GM12878 (cell line): ENCODE measurements at regions not wholly inside any gene's neighbourhood (a gene's known extent, or its start where the extent isn't known, plus 50 kb on each side); places are given as distances from the start of the nearest gene placed in this dataset.

Experiments
- ATAC-seq: fragments of 200-7000 bp; cut with Tn5 transposase; 3 replicates; pipeline ENCODE4 v1.9.1; 2020; ENCODE audit warnings: mild to moderate bottlenecking, moderate library complexity
- BruUV-seq: library from RNA; stranded (reverse); fragments of 400-500 nt; replicated peaks from 2 replicates; lab custom pipeline; 2021; lab: Mats Ljungman, UMichigan
- CTCF ChIA-PET: fragments of 300-600 bp; sonication (Branson Sonifier 250); formaldehyde crosslinking; extraction: SDS; loops from one replicate; lab custom pipeline; 2021; ENCODE audit warnings: inconsistent platforms; lab: Yijun Ruan, JAX
- POLR2A ChIA-PET: fragments of 350-600 bp; formaldehyde crosslinking; extraction: SDS; loops from one replicate; lab custom pipeline; 2021; ENCODE audit warnings: inconsistent platforms; lab: Charles Lee
- RAD21 ChIA-PET: fragments of 300-600 bp; sonication (Branson Sonifier 250); formaldehyde crosslinking; loops from one replicate; lab custom pipeline; 2023; ENCODE audit warnings: antibody characterized with exemption; ENCODE audit not compliant: unreplicated experiment; lab: Charles Lee
- SMC1A ChIA-PET: fragments of 300-600 bp; sonication (Branson Sonifier 250); formaldehyde crosslinking; loops from one replicate; lab custom pipeline; 2023; ENCODE audit not compliant: unreplicated experiment, uncharacterized antibody; lab: Charles Lee
- DNase-seq: peaks from one replicate; pipeline ENCODE4 v3.0.0-alpha.2; 2011; ENCODE audit warnings: low read depth, low spot score
- FAIRE-seq: peaks from 3 replicates; lab custom pipeline; 2011; peaks lifted over from hg19 to GRCh38; lab: Jason Lieb, UNC
- H2AFZ ChIP-seq: 2 replicates; pipeline ENCODE4 v1.6.0; 2011; ENCODE audit warnings: low read depth, low read length, control low read depth; ENCODE audit not compliant: control insufficient read depth
- H3K27ac ChIP-seq: 2 replicates; pipeline ENCODE4 v1.5.1; 2011; ENCODE audit warnings: control low read depth; ENCODE audit not compliant: control insufficient read depth, insufficient read depth
- H3K27me3 ChIP-seq, 2 experiments: replicated peaks in 1 of 2; 2 replicates each; pipeline versions ENCODE4 v1.6.0 to v1.6.1; 2011; ENCODE audit warnings: low read length in 1 of 2; ENCODE audit not compliant: control insufficient read depth in 2 of 2, insufficient read depth in 2 of 2
- H3K36me3 ChIP-seq, 2 experiments: 2 replicates each; pipeline ENCODE4 v1.5.1; 2011; ENCODE audit warnings: low read length in 1 of 2; ENCODE audit not compliant: control insufficient read depth in 2 of 2, insufficient read depth in 2 of 2
- H3K4me1 ChIP-seq: 2 replicates; pipeline ENCODE4 v1.6.1; 2011; ENCODE audit warnings: mild to moderate bottlenecking, low read length, moderate library complexity, mixed read lengths; ENCODE audit not compliant: control insufficient read depth, insufficient read depth
- H3K4me2 ChIP-seq: 2 replicates; pipeline ENCODE4 v1.6.0; 2011; ENCODE audit warnings: control low read depth; ENCODE audit not compliant: control insufficient read depth, insufficient read depth
- H3K4me3 ChIP-seq: fragments of 200-600 bp; sonication (generic); 2 replicates; pipeline ENCODE4 v1.5.1; 2016
- H3K79me2 ChIP-seq: 2 replicates; pipeline ENCODE4 v1.6.0; 2011; ENCODE audit warnings: low read length; ENCODE audit not compliant: control insufficient read depth, insufficient read depth
- H3K9ac ChIP-seq: 2 replicates; pipeline ENCODE4 v1.8.0; 2011; ENCODE audit warnings: low read length, control low read depth, mixed read lengths; ENCODE audit not compliant: control insufficient read depth, insufficient read depth
- H3K9me3 ChIP-seq: replicated peaks from 3 replicates; pipeline ENCODE4 v1.5.1; 2011; ENCODE audit warnings: mild to moderate bottlenecking, low read length; ENCODE audit not compliant: control insufficient read depth, insufficient read depth
- H4K20me1 ChIP-seq: 2 replicates; pipeline ENCODE4 v1.6.0; 2011; ENCODE audit not compliant: control insufficient read depth, insufficient read depth
- BRCA1 ChIP-seq: IDR thresholded peaks from 2 replicates; pipeline ENCODE4 v1.6.1; 2011; ENCODE audit warnings: low read depth, low read length, improper control_type of control experiment
- ETV6 ChIP-seq, 2 experiments: fragments of 450-650 bp in 1 of 2; IDR thresholded peaks in 1 of 2; conservative IDR thresholded peaks in 1 of 2; 2 replicates each; pipeline ENCODE4 v1.6.1; 2014; ENCODE audit warnings: antibody characterized with exemption in 1 of 2, borderline replicate concordance in 1 of 2, low read depth in 1 of 2, mild to moderate bottlenecking in 1 of 2, moderate library complexity in 1 of 2
- KLF5 ChIP-seq: fragments of 450-650 bp; IDR thresholded peaks from 2 replicates; pipeline ENCODE4 v1.6.1; 2014; ENCODE audit warnings: mild to moderate bottlenecking; ENCODE audit not compliant: partially characterized antibody
- MTA3 ChIP-seq: IDR thresholded peaks from 2 replicates; pipeline ENCODE4 v1.6.1; 2012; ENCODE audit warnings: low read length, inconsistent platforms, borderline replicate concordance
- NFYA ChIP-seq: IDR thresholded peaks from 2 replicates; pipeline ENCODE4 v1.6.1; 2011; ENCODE audit warnings: low read depth, mild to moderate bottlenecking, low read length, improper control_type of control experiment, borderline replicate concordance
- POLR2AphosphoS5 ChIP-seq: IDR thresholded peaks from 2 replicates; pipeline ENCODE4 v1.6.1; 2011; ENCODE audit warnings: mild to moderate bottlenecking, low read length, inconsistent platforms
- SRF ChIP-seq, 2 experiments: IDR thresholded peaks; 2 replicates each; pipeline ENCODE4 v1.6.1; 2011; ENCODE audit warnings: low read depth in 2 of 2, low read length in 2 of 2, mild to moderate bottlenecking in 1 of 2, moderate library complexity in 1 of 2
- TCF12 ChIP-seq: IDR thresholded peaks from 2 replicates; pipeline ENCODE4 v1.6.1; 2011; ENCODE audit warnings: low read depth, mild to moderate bottlenecking, low read length
- ZNF217 ChIP-seq: fragments of 450-650 bp; IDR thresholded peaks from 2 replicates; pipeline ENCODE4 v1.6.1; 2017; ENCODE audit warnings: antibody characterized with exemption, mild to moderate bottlenecking
- ZNF24 ChIP-seq: fragments of 450-650 bp; IDR thresholded peaks from 2 replicates; pipeline ENCODE4 v1.6.1; 2017; ENCODE audit warnings: antibody characterized with exemption, mild to moderate bottlenecking
- ZSCAN29 ChIP-seq: fragments of 450-650 bp; IDR thresholded peaks from 2 replicates; pipeline ENCODE4 v1.6.1; 2017; ENCODE audit warnings: mild to moderate bottlenecking, moderate library complexity
- WGBS: methylation state at CpG from one replicate; pipeline ENCODE4 v1.1.6; 2016; ENCODE audit warnings: low lambda C conversion rate; ENCODE audit not compliant: insufficient replicate concordance, insufficient coverage; ENCODE audit errors: missing lambda C conversion rate; 5-methylcytosine and 5-hydroxymethylcytosine counted together
- in situ Hi-C: fragments of 300-500 bp; cut with MboI; formaldehyde crosslinking; loops from 9 replicates; pipeline ENCODE4 v1.14.3; 2018; ENCODE audit warnings: mixed read lengths
- intact Hi-C: fragments of 100-400 bp; cut with micrococcal nuclease; formaldehyde crosslinking; loops from one replicate; pipeline ENCODE4 v1.14.2; 2022; ENCODE audit not compliant: unreplicated experiment
- TF ChIP-seq, protein P1 (sequence below): IDR thresholded peaks from 2 replicates; pipeline ENCODE4 v1.6.1; 2012; ENCODE audit warnings: mild to moderate bottlenecking, low read depth, low read length

- WGBS = 4% methylated on average over 3 of the region's 3 CpGs
- H3K4me1 ChIP-seq = no peaks in the 10 kb centered on the region
- H3K9me3 ChIP-seq = no peaks in the 10 kb centered on the region
- H4K20me1 ChIP-seq = no peaks in the 10 kb centered on the region
- H3K36me3 ChIP-seq = no peaks in the 10 kb centered on the region
- no peak for TF ChIP-seq BRCA1
- no peak for TF ChIP-seq POLR2AphosphoS5
- TF ChIP-seq, protein P1, sequence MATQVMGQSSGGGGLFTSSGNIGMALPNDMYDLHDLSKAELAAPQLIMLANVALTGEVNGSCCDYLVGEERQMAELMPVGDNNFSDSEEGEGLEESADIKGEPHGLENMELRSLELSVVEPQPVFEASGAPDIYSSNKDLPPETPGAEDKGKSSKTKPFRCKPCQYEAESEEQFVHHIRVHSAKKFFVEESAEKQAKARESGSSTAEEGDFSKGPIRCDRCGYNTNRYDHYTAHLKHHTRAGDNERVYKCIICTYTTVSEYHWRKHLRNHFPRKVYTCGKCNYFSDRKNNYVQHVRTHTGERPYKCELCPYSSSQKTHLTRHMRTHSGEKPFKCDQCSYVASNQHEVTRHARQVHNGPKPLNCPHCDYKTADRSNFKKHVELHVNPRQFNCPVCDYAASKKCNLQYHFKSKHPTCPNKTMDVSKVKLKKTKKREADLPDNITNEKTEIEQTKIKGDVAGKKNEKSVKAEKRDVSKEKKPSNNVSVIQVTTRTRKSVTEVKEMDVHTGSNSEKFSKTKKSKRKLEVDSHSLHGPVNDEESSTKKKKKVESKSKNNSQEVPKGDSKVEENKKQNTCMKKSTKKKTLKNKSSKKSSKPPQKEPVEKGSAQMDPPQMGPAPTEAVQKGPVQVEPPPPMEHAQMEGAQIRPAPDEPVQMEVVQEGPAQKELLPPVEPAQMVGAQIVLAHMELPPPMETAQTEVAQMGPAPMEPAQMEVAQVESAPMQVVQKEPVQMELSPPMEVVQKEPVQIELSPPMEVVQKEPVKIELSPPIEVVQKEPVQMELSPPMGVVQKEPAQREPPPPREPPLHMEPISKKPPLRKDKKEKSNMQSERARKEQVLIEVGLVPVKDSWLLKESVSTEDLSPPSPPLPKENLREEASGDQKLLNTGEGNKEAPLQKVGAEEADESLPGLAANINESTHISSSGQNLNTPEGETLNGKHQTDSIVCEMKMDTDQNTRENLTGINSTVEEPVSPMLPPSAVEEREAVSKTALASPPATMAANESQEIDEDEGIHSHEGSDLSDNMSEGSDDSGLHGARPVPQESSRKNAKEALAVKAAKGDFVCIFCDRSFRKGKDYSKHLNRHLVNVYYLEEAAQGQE = no peak
- TF ChIP-seq ZSCAN29 = no peak
- no peak for TF ChIP-seq NFYA
- TF ChIP-seq ZNF24 = no peak
- TF ChIP-seq MTA3 = no peak
- TF ChIP-seq TCF12 = no peak
- TF ChIP-seq ZNF217 = no peak
- TF ChIP-seq KLF5 = no peak
- TF ChIP-seq SRF (IDR thresholded peaks at IDR 0.05; ENCODE audit: low read depth in 2 of 2, low read length in 2 of 2) = no peak
- TF ChIP-seq ETV6 (conservative IDR thresholded peaks at IDR 0.05 in 1 of 2, IDR thresholded peaks at IDR 0.05 in 1 of 2; ENCODE audit: borderline replicate concordance in 1 of 2, low read depth in 1 of 2) = no peak
- TF ChIP-seq, all 136 proteins: peak for 0
- intact Hi-C loops = no loop called here
- FAIRE-seq (no peak), ATAC-seq (no peak), DNase-seq (no peak)
- RAD21 ChIA-PET = no interaction called here
- SMC1A ChIA-PET = interaction anchor here (0.6 to 1.1 kb wide), 3 partner anchors 13 to 98 kb away, joined by 3 read pairs; no protein-coding TSS in a partner anchor
- Histone ChIP-seq H3K27ac (no peak overlapping the region), H3K79me2 (no peaks in the 10 kb centered on the region), H3K4me3 (no peak overlapping the region), H3K9ac (no peak overlapping the region), H3K4me2 (no peak overlapping the region), H3K27me3 (no peaks in the 10 kb centered on the region), H2AFZ (no peak overlapping the region)
- CTCF ChIA-PET = no interaction called here
- no TSS peak for BruUV-seq
- in situ Hi-C loops = no loop called here
- POLR2A ChIA-PET = no interaction called here
Observed at GRCh38 chr5:147017191-147017590, 138.6 kb upstream of the PPP2R2B start.
